GM19025 (cell line): ENCODE measurements at regions not wholly inside any gene's neighbourhood (a gene's known extent, or its start where the extent isn't known, plus 50 kb on each side); places are given as distances from the start of the nearest gene placed in this dataset.

Source experiments
- ATAC-seq: cut with Tn5 transposase; IDR thresholded peaks from one replicate; pipeline ENCODE4 v1.9.1; 2021; ENCODE audit warnings: mild to moderate bottlenecking, low read depth, moderate library complexity; ENCODE audit not compliant: unreplicated experiment

DNA sequence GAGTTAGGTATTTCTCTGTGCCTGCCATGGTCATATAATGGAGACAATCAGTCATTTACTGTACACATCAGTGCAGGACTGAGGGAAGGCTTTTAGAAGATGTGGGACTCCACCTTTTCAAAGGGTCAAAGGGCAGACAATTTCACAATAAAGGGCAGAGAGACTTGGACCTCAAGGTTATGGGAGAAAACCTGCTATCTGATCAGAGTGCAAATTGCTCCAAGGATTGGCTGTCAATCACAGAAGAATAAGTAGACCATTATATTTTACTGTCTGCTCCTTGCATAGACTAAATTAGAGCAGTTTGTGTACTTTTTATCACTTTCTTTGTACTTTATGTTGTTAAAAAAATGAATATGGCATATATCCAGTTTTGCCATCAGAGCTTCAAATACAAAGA, 314.9 kb upstream of the ATP11B start:
- ATAC-seq, result no peak

DNA sequence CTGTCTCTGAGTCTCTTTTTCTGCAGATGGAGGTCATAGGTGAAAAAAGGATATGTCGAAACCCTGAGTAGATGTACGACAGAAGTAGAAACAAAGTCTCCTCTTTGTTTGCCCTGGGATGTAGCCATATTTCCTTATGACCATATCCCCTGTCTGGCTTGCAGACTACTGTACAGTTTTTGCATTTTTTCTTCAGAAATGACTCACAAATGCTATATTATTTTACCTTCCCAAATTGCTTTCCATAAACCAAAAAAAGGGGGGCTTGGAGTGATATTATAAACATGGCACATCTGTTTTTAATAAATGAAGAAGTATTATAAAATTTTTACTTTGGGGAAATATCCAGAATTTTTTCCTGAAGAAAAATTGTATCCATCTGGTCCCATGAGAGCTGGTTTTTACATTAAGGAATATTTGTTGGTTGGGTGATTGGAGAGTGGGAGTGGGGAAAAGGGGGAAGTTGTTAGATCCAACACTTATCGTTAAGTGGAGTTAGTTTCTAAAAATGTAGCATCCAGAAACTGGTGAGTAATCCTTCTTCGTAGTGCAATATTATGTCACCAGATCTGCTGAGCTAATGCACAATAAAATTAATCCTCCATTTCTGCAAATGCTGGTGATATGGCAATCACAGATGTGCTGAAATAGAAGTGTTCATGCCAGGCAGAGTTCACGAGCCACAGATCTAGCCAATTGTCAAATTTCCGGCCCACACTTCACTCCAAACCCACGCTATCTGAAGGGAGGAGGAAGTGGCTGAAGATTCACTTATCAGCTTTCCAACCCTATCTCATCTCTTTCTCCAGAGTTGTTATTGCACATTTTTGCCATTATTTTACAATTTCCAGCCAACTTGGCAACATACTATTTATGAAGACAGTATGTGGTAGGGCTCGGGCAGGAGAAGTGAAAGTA, 313.6 kb upstream of the ATP11B start:
- no peak for ATAC-seq

GRCh38 chr3:182482705-182483104, 310.6 kb upstream of the ATP11B start:
- no peak for ATAC-seq

- ATAC-seq, result no peak
These were observed 308.6 kb upstream of the ATP11B start for GRCh38 chr3:182484682-182485081.

GRCh38 chr3:182485301-182485700, 308.0 kb upstream of the ATP11B start:
- ATAC-seq, result no peak

DNA sequence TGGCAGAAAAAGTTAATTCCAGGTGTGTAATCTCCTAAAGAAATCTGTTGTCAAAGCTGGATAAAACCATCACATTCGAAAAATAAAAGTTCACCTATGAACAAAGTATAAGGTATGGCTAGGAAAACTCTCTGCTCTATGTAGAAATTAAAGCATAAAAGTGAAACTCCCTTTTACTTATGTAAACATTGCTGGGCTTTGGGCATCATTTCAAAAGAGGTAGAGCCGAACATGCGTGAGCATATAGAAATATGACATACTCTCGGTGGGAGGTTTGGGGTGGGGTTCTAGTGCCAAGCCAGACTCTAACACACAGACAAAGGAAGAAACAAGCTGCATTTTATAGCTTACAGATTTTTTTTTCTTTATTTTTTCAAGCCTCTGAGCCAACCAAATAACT, 306.8 kb upstream of the ATP11B start:
- ATAC-seq, result no peak

- ATAC-seq, result no peak
These were observed 306.2 kb upstream of the ATP11B start for GRCh38 chr3:182487143-182487542.

DNA sequence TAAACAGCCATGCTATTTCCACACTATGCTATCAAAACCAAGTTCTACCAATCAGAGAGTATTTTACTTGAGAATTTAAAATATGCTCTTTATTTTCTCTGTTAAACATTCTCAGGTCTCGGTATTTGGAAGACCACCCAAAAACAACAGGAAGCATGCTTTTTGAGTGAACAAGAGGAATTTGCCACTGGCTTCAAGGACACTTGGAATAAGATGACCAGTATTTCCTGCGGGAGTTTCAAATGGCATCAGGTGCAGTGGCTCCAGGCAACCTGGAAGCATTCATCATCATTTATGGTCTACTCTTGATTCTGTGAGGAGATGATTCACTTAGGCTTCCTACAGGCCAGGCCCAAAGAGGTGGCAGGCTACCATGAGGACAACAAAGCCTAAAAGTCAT, 305.7 kb upstream of the ATP11B start:
- no peak for ATAC-seq

DNA sequence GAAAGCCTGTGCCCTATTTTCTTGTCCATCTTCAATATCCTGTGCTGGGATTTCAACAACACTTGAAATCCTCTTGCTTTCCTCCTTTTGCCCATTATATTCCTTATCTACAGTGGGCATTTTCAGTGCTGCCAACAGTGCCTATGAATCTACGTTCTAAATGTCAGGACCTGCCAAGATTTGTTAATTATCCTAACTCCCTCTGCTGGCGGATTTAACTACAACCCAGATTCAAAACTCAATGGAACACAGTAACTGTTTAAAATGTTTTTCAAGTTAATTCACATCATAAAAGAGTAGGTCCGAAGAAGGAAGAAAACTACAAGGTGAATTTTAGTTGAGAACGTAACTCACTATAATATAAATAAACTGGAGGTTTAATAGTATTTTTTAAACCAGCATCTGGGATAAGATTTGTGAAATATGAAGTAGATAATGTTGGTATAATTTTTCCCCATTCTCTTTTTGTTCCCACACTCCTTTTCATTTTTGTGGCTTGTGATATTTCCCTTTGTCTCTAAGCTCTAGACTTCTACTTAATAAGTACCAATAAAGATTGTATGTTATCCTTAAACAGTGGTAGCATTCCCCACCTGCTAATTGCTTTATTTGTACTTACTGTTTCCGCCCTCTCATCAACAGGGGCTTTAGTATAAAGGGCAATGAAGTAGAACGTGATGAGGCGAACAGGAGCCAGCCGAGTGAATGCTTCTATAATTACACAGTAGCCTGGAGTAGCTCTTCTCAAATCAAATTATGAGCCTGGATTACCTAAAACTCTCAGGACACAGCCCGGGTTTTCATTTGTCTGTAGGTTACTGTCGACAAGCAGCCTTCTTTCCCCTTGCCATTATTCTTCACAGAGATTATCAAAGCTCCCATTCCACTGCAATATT, 302.5 kb upstream of the ATP11B start:
- no peak for ATAC-seq

- ATAC-seq, result no peak
These were observed 301.7 kb upstream of the ATP11B start for GRCh38 chr3:182491577-182491976.

DNA sequence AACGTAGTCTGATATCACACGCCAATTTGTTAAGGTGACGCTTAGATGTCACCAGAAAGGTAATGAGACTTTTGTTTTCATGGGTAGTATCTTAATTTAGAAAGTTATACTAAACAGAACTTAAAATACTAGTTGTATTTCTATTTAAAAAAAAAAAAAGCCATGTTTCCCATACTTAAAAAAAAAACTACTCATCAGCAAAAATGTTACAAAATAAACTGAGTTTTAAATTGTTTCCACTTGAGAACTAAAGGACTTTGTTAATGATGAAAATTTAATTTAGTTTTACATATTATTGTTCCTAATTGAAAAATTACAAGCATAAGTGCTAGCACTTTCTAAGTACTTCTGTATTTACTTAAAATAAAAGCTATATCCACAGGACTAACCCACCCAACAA, 300.8 kb upstream of the ATP11B start:
- no peak for ATAC-seq

DNA sequence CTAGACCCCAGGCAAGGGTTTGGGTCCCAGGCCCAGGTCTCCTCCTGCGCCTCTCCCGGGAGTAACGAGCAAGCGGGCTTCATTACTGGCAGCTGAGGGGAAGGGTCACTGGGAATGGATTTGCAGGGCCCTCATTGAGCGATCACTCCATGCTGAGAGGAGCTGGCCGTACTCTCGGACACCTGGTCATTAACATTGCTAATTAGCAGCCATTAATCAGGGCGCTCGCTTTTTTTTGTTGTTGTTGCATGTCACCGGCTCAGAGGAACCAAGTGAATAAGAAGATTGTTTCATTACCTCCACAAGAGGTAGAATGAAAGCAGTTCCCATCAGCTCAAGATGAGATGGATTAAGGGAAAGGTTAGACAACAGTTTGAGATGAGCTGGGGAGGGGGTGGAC, 293.0 kb upstream of the ATP11B start:
- no peak for ATAC-seq

DNA sequence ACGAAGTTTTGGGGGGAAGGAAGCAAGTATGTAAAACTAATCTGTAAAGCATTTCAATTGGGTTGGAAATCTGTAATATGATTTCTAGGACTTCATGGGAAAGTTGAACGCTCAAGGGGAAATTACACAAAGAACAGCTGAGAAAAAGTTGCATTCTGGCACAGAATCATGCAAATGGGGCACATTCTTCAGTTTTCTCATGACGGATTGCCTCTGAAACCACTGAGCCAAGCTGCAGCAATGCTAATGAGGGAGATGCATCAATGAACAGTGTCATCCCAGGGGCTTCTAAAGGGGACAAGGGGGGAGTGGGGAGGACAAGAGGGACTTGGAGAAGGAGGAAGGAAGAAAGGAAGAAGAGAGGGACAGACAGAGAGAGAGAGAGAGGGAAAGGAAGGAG, 291.4 kb upstream of the ATP11B start:
- no peak for ATAC-seq

DNA sequence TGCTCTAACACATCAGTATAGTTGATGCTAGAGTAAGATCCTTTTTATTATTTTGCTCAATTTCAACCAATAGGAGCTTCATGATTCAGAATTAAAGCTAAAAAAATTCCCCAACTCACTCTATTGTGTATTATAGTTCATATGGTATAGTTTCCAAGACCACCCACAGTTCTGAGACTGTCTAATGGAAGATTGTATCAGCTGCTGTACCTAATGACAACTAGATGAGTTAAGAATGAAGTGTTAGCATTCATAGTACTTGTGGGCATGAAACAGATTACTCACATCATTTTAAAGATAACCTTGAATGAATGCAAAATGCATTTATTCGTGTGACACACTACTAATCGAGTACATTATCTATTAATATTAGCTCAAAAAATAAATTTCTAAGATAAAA, 289.9 kb upstream of the ATP11B start:
- no peak for ATAC-seq

DNA sequence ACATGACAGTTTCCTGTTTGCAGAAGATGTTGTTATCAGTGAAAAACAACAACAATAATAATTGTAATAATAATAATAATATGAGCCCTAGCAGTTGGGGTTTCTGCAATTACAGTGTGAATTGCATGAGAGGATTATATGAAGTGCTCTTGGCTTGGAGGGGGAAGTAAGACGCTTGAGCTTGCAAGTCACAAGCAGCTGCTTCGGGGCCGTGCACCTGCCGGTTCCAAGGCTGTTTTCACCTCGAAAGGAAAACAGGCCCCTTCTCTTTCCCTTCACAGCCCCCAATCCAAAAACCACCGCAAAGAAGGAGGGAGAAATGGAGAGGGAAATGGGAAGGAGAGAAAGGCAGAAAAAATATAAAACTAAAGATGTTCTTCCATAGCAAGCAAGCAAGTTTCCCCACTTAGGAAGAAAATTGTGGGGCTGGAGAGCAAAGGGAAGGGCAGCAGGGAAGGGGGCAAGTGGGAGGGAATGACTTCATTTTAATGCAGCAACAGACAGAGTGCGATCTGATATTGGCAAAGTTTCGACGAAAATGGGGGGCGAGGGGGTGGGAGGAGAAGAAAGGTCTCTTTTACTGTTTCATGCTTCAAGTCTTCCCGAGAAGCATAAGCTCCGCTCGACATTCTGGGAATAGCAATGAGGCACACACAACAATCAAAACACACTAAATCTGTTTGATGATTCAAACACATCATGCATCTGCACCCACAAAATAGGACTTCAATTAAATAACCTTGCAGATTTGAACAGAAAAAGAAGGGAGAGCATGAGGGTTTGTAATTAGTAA, 284.2 kb upstream of the ATP11B start:
- ATAC-seq, result no peak

DNA sequence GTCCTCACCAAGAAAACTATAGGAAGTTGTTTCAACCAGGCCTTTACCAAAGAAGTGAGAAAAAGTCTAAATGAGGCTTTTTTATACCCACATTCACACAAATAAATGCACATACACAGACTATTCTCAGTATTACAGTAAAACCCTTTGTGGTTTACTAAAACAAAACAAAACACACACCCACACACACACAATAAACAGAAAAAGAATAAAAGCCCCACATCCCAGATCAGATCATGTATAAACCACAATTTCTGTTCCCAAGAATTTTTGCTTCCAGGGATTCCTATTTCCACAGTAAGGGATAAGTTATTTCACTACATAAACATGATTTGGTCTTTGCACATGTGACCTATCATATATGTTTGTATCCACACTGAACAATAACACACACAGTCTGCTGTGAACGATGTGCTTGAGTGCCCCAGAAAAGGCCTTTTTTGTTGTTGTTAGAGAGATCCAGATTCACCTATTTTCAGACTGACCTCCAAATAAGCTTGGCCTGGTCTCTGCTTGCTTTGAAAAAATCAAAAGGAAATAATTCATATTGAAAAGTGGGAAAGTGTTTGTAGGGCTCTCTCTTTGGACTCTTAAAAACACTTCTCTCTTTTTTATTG, 283.4 kb upstream of the ATP11B start:
- no peak for ATAC-seq

DNA sequence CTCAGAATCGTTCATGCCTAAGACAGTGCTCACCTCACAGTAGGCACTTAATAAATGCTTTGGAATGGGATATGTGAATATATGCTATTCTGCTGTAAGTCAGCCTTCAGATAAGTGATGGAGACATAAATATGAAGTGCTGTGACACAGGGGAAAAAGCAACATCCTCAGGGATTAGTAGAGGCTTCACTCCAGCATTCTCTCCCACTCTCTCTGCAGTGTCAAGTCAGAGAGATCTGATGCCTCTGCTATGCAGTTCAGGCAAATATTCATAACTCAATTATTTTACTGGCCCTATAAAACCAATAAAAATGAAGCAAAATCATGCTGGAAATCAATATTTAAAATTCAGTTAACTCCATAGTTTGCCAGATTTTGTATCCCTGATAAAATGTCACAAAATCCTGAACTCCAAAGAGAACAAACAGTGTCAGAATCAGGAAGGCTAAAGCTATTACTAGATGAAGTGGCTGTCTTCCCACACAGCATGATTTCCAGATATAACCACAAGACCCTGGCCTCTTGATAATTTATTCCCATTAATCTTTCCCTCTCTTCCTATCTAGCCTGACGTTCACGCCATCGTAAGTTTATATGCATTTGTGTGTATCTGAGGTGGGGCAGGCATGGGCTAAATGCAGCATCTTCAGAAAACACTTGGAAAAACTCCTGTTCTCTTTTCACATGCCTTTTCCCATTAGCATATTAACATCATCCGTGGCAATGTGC, 278.9 kb upstream of the ATP11B start:
- ATAC-seq, result no peak

DNA sequence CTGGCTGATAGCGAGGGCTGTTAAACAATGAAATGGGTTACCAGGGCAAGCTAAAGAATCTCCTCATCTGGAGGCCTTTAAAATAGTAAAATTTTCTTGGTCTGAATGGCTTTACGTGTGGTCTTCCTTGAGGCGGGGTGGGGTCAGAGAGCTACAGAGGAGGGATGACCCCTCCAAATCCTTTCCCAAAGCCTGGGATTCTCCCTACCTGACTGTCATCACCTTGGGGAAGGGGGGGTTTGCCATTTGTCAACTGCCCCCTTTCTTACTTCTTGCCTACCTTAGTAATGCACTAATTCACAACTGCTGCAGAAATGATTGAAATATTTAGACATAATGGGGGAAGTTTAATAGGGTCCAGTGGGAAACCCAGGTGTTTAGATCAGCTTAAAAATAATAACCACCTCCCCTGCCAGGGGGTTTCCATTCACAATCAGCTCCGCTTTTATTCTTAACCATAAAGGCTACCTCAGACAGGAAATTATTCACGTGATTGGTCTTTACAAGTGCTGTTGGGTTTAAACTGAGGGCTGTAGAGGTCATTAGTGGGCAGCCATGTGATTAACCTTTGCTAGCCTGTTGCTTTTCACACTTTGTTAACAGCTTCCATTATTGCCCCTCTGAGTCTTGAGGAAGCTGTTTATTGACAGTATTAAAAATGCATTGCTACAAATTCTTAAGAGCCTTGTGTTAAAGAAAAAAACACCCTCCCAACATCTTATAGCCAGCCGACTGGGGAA, 276.5 kb upstream of the ATP11B start:
- ATAC-seq, result no peak

- no peak for ATAC-seq
These were observed 273.7 kb upstream of the ATP11B start for GRCh38 chr3:182519569-182519968.
